ENCODE measurements at regions not wholly inside any gene's neighbourhood (a gene's known extent, or its start where the extent isn't known, plus 50 kb on each side); places are given as distances from the start of the nearest gene placed in this dataset.

DNA sequence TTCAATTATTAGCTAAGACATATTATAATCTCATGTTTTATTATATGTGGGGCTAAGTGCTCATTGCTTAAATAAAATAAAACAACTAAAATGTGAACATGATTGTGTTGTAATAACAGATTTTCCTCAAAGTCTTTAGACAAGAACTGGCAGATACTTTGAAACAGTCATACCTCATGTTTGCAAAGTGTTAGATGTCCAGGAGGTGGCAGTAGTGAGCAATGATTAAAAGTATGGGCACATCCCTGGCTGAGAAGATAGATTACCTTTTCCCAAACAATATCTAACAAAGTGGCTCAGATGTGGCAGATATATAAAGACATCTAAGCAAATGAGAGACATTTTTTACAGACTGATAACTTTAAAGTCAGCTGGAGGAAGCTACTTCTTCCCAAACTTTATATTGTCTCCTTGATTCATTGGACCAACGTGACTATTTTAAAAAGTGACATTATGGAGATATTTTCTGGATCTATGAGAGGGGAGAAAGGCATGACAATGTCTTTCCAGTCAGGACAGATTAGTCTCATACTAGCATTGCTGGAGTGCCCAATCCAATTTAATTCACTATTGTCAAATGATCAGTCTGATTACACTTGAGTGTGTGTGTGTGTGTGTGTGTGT lies 269.8 kb downstream of the S1PR1 start:
- no peaks in the 10 kb centered on the region for H3K36me3 ChIP-seq
- no peak overlapping the region for H3K4me3 ChIP-seq
- 0 out of 2 replicates have a peak, but pooled peaks cover 8% of the 10 kb centered on the region for H3K9me3 ChIP-seq
- no peaks in the 10 kb centered on the region; the same call in 1 of the 2 replicates for H3K27me3 ChIP-seq
- H3K4me1 ChIP-seq, result no peaks in the 10 kb centered on the region
- H3K27ac ChIP-seq, result no peak overlapping the region
- H3K4me2 ChIP-seq, result no peak overlapping the region
- H4K20me1 ChIP-seq, result no peaks in the 10 kb centered on the region
- H3K9ac ChIP-seq, result no peak overlapping the region
- no peak for TF ChIP-seq Cebpa-rat (IDR thresholded peaks at IDR 0.05)

DNA sequence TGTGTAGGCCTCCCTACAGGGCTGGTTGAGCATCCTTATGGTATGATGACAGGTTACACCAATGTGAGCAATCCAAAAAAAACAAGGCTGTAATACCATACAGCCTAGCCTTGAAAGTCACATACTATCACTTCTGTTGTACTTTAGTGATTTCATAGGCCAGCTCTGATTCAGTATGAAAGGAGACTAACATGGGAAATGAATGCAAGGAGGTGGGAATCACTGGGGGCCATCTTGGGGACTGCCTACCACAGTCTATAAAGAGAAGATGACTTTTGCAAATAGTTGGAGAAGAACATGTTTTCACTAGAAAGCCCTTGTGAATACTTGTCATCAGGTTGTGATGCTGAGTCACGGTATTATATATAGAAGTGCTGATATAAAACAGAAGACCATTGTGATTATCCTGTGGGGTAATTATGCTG lies 270.7 kb downstream of the S1PR1 start:
- 0 out of 2 replicates have a peak, but pooled peaks cover 8% of the 10 kb centered on the region for H3K9me3 ChIP-seq
- TF ChIP-seq Cebpa-rat (IDR thresholded peaks at IDR 0.05), result no peak
- no peaks in the 10 kb centered on the region for H3K4me1 ChIP-seq
- no peaks in the 10 kb centered on the region for H3K36me3 ChIP-seq
- no peaks in the 10 kb centered on the region for H4K20me1 ChIP-seq
- no peak overlapping the region for H3K4me3 ChIP-seq
- no peak overlapping the region for H3K4me2 ChIP-seq
- no peak overlapping the region for H3K27ac ChIP-seq
- H3K27me3 ChIP-seq, result no peaks in the 10 kb centered on the region; the same call in 1 of the 2 replicates
- H3K9ac ChIP-seq, result no peak overlapping the region

DNA sequence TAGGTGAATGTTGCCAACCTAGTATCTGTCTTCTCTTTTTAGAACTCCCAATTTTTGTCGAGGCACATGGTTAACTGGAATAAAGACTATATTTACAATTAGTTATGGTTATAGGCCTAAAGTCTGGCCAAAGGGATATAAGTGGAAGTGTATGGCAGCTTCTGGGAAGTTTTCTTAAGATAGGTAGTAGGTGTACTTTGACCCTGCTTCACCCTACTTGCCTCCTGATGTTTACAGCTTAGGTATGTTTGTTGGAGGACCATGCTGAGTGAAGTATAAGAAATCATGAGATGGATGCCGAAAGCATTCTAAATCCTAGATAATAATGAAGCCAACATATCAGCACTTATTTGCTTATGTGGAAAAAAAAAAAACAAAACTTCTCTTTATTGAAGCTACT lies 272.1 kb downstream of the S1PR1 start:
- no peak overlapping the region for H3K4me2 ChIP-seq
- H3K36me3 ChIP-seq, result no peaks in the 10 kb centered on the region
- H3K27me3 ChIP-seq, result no peaks in the 10 kb centered on the region; the same call in 1 of the 2 replicates
- 0 out of 2 replicates have a peak, but pooled peaks cover 8% of the 10 kb centered on the region for H3K9me3 ChIP-seq
- H4K20me1 ChIP-seq, result no peaks in the 10 kb centered on the region
- H3K9ac ChIP-seq, result no peak overlapping the region
- no peaks in the 10 kb centered on the region for H3K4me1 ChIP-seq
- TF ChIP-seq Cebpa-rat (IDR thresholded peaks at IDR 0.05), result no peak
- no peak overlapping the region for H3K27ac ChIP-seq
- no peak overlapping the region for H3K4me3 ChIP-seq

DNA sequence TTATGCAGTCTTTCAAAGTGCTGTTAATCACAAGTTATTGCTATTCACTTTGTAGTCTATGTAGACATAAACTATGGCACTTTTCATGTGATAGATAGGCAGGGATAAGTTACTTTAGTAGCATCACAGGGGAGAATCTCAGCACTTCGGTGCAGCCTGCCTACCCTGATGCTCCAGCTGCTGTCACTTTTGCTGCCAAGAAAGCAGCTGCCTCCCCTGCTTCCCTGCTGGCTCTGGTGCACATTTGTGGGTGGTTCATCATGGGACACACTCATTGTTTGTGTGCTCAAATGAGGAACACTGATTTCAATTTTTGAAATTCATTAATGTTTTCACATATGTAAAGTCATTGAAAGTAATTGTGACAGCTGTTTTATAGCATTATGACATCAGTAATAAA lies 272.6 kb downstream of the S1PR1 start:
- Histone ChIP-seq H3K4me3 (no peak overlapping the region), H3K27ac (no peak overlapping the region), H3K4me2 (no peak overlapping the region), H4K20me1 (no peaks in the 10 kb centered on the region), H3K36me3 (no peaks in the 10 kb centered on the region), H3K9me3 (0 out of 2 replicates have a peak, but pooled peaks cover 8% of the 10 kb centered on the region), H3K27me3 (no peaks in the 10 kb centered on the region; the same call in 1 of the 2 replicates), H3K4me1 (no peaks in the 10 kb centered on the region), H3K9ac (no peak overlapping the region)
- no peak for TF ChIP-seq Cebpa-rat (IDR thresholded peaks at IDR 0.05)

DNA sequence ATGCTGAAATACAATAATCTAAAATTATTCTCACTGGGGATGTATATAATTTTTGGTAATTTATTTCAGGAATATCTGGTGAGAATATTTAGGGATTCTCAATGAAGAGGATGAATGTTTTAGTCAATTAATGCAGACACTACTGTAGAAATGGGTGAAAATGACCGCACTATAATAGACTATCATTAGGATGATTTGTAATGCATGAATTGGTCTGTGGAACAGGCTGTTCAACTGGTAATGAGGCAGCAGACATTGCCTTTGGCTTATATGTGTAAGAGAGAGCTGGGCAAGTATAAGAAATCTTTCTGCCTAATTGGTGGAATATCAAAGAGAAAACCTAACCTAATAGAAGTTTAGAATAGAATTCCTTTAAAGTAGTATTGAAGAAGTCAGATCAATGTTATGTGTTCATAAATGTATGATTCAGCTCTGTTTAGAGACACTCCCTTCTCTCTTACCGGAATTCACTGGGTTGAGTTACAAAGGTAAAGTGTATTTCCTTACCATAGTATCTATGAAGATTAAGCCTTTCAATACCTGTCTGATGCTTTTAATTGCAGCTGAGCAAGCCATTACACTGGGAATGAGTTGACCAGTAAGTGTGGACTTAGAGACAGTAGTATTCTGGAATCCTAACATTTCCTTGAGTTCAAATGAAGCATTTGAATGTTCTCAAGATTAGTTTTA lies 274.5 kb downstream of the S1PR1 start:
- Histone ChIP-seq H3K4me1 (no peaks in the 10 kb centered on the region), H3K4me2 (no peak overlapping the region), H3K27me3 (no peaks in the 10 kb centered on the region; the same call in 1 of the 2 replicates), H3K27ac (no peak overlapping the region), H4K20me1 (no peaks in the 10 kb centered on the region), H3K9ac (no peak overlapping the region), H3K36me3 (no peaks in the 10 kb centered on the region), H3K4me3 (no peak overlapping the region), H3K9me3 (peaks cover 5% of the 10 kb centered on the region)
- no peak for TF ChIP-seq Cebpa-rat (IDR thresholded peaks at IDR 0.05)

DNA sequence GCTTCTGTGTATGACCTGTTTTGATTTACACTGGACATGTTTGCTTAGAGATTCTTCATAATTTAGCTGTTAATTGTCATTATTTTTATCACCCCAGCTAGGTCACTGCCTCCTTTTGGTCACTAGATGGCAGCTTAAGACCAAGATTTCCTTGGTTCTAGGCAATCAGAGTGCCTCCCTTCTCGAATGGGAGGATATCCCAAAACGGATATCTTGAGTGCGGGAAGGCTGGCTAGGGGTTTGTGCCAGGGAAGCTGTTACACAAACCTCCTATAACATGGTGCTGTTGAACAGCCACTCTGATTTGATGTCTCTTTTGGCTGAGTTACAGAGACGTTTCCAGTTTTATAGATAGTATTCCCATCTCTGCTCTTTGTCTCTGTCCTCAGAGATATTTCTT lies 283.5 kb downstream of the S1PR1 start:
- H3K4me1 ChIP-seq, result 0 out of 2 replicates have a peak, but pooled peaks cover 6% of the 10 kb centered on the region
- no peak overlapping the region for H3K9ac ChIP-seq
- H3K36me3 ChIP-seq, result no peaks in the 10 kb centered on the region
- TF ChIP-seq Cebpa-rat (IDR thresholded peaks at IDR 0.05), result no peak
- no peak overlapping the region for H3K27ac ChIP-seq
- H4K20me1 ChIP-seq, result no peaks in the 10 kb centered on the region
- H3K4me2 ChIP-seq, result no peak overlapping the region
- H3K9me3 ChIP-seq, result peaks cover 21% of the 10 kb centered on the region
- H3K27me3 ChIP-seq, result no peaks in the 10 kb centered on the region
- no peak overlapping the region for H3K4me3 ChIP-seq

DNA sequence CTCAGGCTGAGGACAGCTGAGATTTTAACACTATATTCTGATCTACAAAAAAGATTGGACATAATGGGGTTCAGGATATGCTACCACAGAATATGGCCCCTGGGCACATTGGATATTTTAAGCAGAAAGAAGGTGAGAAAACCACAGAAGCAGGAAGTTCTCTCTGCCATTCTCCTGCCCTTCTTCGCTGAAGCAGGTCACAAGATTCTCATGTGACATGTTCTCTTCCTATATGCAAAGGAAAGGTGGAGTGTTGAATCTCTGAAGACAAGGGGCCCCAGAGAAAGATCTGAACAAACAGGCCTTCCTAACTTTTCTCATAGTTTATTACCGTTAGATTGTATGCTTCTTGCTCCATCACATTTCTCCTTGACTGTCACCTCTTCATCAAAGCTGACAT lies 285.7 kb downstream of the S1PR1 start:
- Histone ChIP-seq H3K27ac (no peak overlapping the region), H3K4me2 (no peak overlapping the region), H3K9me3 (peaks cover 7% of the 10 kb centered on the region), H3K36me3 (no peaks in the 10 kb centered on the region), H4K20me1 (no peaks in the 10 kb centered on the region), H3K4me1 (0 out of 2 replicates have a peak, but pooled peaks cover 6% of the 10 kb centered on the region), H3K4me3 (no peak overlapping the region), H3K9ac (no peak overlapping the region), H3K27me3 (no peaks in the 10 kb centered on the region)
- TF ChIP-seq Cebpa-rat (IDR thresholded peaks at IDR 0.05), result no peak

DNA sequence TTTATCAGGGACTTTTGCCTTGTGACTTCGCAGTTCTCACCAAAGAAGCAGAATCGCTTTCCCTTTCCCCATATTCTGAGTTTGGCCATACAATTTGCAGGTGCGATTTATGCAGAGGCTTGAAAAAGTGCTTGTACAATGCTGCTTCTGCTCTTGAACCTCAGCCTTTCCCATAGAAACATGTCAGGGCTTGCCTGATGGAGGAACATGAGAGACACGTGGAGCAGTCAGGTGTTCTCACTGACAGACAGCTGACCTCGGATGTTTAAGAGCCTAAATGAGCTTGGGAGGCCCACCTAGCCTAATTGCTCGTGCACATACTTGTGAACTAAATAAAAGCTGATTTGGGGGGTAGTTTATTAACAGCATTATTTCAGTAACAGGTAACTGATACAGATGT lies 290.0 kb downstream of the S1PR1 start:
- no peaks in the 10 kb centered on the region for H3K36me3 ChIP-seq
- peaks cover 12% of the 10 kb centered on the region for H3K4me1 ChIP-seq
- H3K27me3 ChIP-seq, result no peaks in the 10 kb centered on the region
- H3K9ac ChIP-seq, result no peak overlapping the region
- H4K20me1 ChIP-seq, result no peaks in the 10 kb centered on the region
- no peak for TF ChIP-seq Cebpa-rat (IDR thresholded peaks at IDR 0.05)
- no peak overlapping the region for H3K4me3 ChIP-seq
- no peak overlapping the region for H3K27ac ChIP-seq
- no peak overlapping the region for H3K4me2 ChIP-seq
- H3K9me3 ChIP-seq, result peaks cover 11% of the 10 kb centered on the region

DNA sequence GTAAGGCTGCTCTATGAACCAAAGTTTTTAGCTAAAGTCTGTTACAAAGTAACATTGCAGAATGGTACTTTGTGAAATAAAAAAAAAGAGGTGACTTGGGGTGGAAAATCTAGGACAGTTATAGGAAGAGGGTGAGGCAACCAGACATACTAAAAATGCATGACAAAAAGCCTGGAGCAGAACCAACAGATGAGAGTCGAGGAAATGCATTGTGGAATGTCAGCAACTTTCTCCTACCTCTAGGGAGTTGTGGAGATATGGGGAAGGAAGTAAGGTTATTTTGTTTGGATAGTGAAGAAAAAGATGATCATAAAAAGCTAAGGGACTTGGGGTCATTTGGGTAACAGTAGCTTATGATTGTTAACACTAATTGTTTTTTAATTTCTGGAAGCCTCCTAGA lies 295.6 kb downstream of the S1PR1 start:
- Histone ChIP-seq H3K27ac (no peak overlapping the region), H3K9ac (no peak overlapping the region), H3K27me3 (no peaks in the 10 kb centered on the region), H4K20me1 (no peaks in the 10 kb centered on the region), H3K36me3 (no peaks in the 10 kb centered on the region), H3K4me2 (no peak overlapping the region; the same call in 1 of the 2 replicates), H3K4me1 (peaks cover 14% of the 10 kb centered on the region), H3K9me3 (peaks cover 19% of the 10 kb centered on the region), H3K4me3 (no peak overlapping the region)
- TF ChIP-seq Cebpa-rat (IDR thresholded peaks at IDR 0.05), result no peak

DNA sequence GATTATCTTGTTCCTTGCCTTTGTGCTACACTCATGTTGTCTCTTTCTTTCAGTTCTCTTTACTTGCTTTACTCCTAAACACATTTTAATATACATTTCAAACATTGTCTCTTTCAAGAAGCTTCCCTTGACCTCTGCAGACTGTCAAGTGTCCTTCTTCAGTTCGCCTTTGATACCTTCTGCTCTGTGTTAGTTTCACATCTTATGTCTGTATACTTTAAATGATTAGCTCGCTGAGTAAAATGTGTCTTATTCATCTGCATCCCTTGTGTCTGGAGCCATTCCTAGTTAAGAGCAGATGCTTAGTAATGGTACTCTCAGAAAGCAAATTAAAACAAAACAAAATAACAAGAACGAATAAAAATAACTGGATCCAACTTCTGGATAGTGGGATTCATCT lies 303.3 kb downstream of the S1PR1 start:
- H3K9ac ChIP-seq, result no peak overlapping the region
- H3K27ac ChIP-seq, result no peak overlapping the region
- no peak for TF ChIP-seq Cebpa-rat (IDR thresholded peaks at IDR 0.05)
- H3K36me3 ChIP-seq, result no peaks in the 10 kb centered on the region
- no peaks in the 10 kb centered on the region for H3K4me1 ChIP-seq
- H4K20me1 ChIP-seq, result no peaks in the 10 kb centered on the region
- no peaks in the 10 kb centered on the region for H3K27me3 ChIP-seq
- peaks cover 13% of the 10 kb centered on the region; the same call in 1 of the 2 replicates for H3K9me3 ChIP-seq
- no peak overlapping the region for H3K4me2 ChIP-seq
- H3K4me3 ChIP-seq, result no peak overlapping the region
